ENCODE measurements at regions not wholly inside any gene's neighbourhood (a gene's known extent, or its start where the extent isn't known, plus 50 kb on each side); places are given as distances from the start of the nearest gene placed in this dataset.
A peak's percentile ranks its signal among the peaks of the same experiment; 100 is the strongest.
"Not testable (repeated sequence)": the region's sequence is repeated elsewhere in the genome, so short reads cannot be mapped to it uniquely, and the experiment has no call there.

GRCh38 chr1:94362466-94363058, 55.6 kb upstream of the ABCD3 start:
- TF ChIP-seq GATA1 (IDR thresholded peaks at IDR 0.05; ENCODE audit: low read depth, low read length) (no peak), POLR2A (IDR thresholded peaks at IDR 0.05; ENCODE audit: low read length) (no peak)
- no peak for DNase-seq

- TF ChIP-seq GATA1 (IDR thresholded peaks at IDR 0.05; ENCODE audit: low read depth, low read length) = no peak
- TF ChIP-seq POLR2A (IDR thresholded peaks at IDR 0.05; ENCODE audit: low read length) = no peak
- no peak for DNase-seq
Observed at GRCh38 chr1:94358630-94359599, 59.3 kb upstream of the ABCD3 start.

- TF ChIP-seq GATA1 (IDR thresholded peaks at IDR 0.05; ENCODE audit: low read depth, low read length) = no peak
- no peak for TF ChIP-seq POLR2A (IDR thresholded peaks at IDR 0.05; ENCODE audit: low read length)
- DNase-seq = no peak
Observed at GRCh38 chr1:94357661-94358060, 60.5 kb upstream of the ABCD3 start.

- no peak for TF ChIP-seq GATA1 (IDR thresholded peaks at IDR 0.05; ENCODE audit: low read depth, low read length)
- TF ChIP-seq POLR2A (IDR thresholded peaks at IDR 0.05; ENCODE audit: low read length) = no peak
- no peak for DNase-seq
Observed at GRCh38 chr1:94355485-94355980, 62.7 kb upstream of the ABCD3 start.

GRCh38 chr1:94351481-94351880, 66.7 kb upstream of the ABCD3 start:
- TF ChIP-seq POLR2A (IDR thresholded peaks at IDR 0.05; ENCODE audit: low read length) = no peak
- no peak for TF ChIP-seq GATA1 (IDR thresholded peaks at IDR 0.05; ENCODE audit: low read depth, low read length)
- no peak for DNase-seq

- TF ChIP-seq POLR2A (IDR thresholded peaks at IDR 0.05; ENCODE audit: low read length) = no peak
- no peak for TF ChIP-seq GATA1 (IDR thresholded peaks at IDR 0.05; ENCODE audit: low read depth, low read length)
- DNase-seq = no peak
Observed at GRCh38 chr1:94350350-94350924, 67.8 kb upstream of the ABCD3 start.

GRCh38 chr1:94349853-94350252, 68.3 kb upstream of the ABCD3 start:
- no peak for DNase-seq
- TF ChIP-seq POLR2A (IDR thresholded peaks at IDR 0.05; ENCODE audit: low read length) (no peak), GATA1 (IDR thresholded peaks at IDR 0.05; ENCODE audit: low read depth, low read length) (no peak)

- not testable (repeated sequence) for DNase-seq
Observed at GRCh38 chr1:94348386-94348785, 69.8 kb upstream of the ABCD3 start.

GRCh38 chr1:94345148-94345721, 73.0 kb upstream of the ABCD3 start:
- no peak for DNase-seq
- no peak for TF ChIP-seq GATA1 (IDR thresholded peaks at IDR 0.05; ENCODE audit: low read depth, low read length)
- TF ChIP-seq POLR2A (IDR thresholded peaks at IDR 0.05; ENCODE audit: low read length) = no peak

GRCh38 chr1:94342416-94342815, 75.8 kb upstream of the ABCD3 start:
- DNase-seq = no peak
- TF ChIP-seq GATA1 (IDR thresholded peaks at IDR 0.05; ENCODE audit: low read depth, low read length) = no peak

GRCh38 chr1:94339206-94339927, 78.8 kb upstream of the ABCD3 start:
- DNase-seq = no peak

GRCh38 chr1:94336991-94337390, 81.2 kb upstream of the ABCD3 start:
- DNase-seq = no peak
- TF ChIP-seq GATA1 (IDR thresholded peaks at IDR 0.05; ENCODE audit: low read depth, low read length) (no peak), POLR2A (IDR thresholded peaks at IDR 0.05; ENCODE audit: low read length) (no peak)

More at GRCh38 chr1:94339206-94339927, 78.8 kb upstream of the ABCD3 start:
- no peak for TF ChIP-seq GATA1 (IDR thresholded peaks at IDR 0.05; ENCODE audit: low read depth, low read length)

- TF ChIP-seq POLR2A (IDR thresholded peaks at IDR 0.05; ENCODE audit: low read length) = no peak
- TF ChIP-seq GATA1 (IDR thresholded peaks at IDR 0.05; ENCODE audit: low read depth, low read length) = no peak
- DNase-seq = peak; percentile 67 to 71
Observed at GRCh38 chr1:94335950-94336349, 82.2 kb upstream of the ABCD3 start.

GRCh38 chr1:94335447-94335846, 82.7 kb upstream of the ABCD3 start:
- DNase-seq = no peak
- TF ChIP-seq POLR2A (IDR thresholded peaks at IDR 0.05; ENCODE audit: low read length) (no peak), GATA1 (IDR thresholded peaks at IDR 0.05; ENCODE audit: low read depth, low read length) (no peak)

Data from erythroblast (primary cell).